NCI-H510A (cell line): ENCODE measurements at regions not wholly inside any gene's neighbourhood (a gene's known extent, or its start where the extent isn't known, plus 50 kb on each side); places are given as distances from the start of the nearest gene placed in this dataset.

Experiments used
- DNase-seq: peaks from one replicate; lab custom pipeline; 2025; lab: John Stamatoyannopoulos, UW

DNA sequence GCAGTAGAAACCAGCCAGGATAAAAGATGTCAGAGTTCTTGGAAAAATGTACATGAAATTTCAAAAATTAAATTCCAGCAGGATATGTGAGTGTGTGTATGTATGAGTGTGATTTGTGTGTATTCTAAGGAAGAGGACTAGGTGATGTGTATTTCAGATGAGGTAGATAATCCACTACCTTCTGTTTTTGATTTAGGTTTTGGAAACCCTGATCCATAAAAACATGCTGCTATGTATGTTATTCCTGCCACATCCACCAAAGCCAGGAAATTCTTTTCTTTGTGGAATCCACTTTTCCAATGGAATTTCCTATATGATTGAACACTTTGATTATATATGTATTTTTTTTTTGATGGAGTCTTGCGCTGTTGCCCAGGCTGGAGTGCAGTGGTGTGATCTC is 276.9 kb downstream of the UQCRFS1 start:
- no peak for DNase-seq

DNA sequence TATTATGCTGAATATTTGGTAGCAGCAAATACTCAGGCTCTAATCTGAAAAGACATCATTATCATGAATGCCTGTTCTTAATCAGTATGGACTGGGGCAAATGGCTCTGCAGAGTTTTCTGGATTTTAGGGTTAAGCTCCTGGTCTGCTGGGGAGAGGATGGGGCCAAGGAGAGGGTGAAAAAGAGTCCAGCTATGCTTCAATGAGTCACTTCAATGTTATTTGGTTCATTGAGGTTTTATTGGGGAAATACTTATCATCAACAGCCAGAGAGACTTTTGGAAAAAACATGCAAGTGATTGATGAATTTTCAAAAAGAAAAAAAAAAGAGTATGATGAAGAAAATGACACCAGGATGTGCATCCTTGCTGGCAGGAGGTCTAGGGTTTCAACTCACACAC is 278.3 kb downstream of the UQCRFS1 start:
- no peak for DNase-seq

DNA sequence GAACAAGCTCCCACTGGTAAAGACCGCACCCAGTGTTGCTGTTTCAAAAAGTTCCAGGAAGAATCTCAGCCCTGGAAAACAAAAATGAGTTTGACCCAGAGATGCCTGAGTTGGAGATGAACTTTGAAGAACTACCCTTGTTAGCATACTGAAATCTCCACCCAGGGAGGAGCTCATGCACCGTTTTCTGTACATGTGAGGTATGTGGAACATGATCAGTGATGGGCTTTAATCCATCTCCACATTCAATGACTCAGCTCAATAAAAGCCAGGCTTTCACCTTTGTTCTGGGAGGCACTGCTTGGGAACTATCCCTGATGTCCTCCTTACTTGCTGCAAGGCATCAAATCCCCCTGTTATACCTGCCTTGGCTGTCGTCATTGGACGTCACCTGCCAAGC is 279.9 kb downstream of the UQCRFS1 start:
- DNase-seq = no peak

DNA sequence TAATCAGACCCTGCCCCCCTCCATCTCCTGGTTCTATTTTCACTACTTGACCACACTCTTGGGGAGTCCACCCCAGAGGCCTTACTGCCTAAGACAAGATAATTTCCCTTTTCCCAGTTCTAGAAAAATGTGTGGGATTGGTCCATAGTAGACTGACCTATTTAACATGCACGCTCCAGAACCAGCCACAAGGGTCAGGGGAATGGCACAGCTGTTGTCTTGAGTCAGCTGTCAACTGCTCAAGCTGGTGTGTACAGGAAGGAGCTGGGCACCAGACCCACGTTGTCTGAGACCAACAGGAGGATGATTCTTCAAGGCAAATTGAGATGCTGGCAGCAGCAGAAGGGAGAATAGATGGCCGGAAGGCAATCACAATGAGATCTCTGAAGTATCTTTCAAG is 280.5 kb downstream of the UQCRFS1 start:
- DNase-seq = no peak

DNA sequence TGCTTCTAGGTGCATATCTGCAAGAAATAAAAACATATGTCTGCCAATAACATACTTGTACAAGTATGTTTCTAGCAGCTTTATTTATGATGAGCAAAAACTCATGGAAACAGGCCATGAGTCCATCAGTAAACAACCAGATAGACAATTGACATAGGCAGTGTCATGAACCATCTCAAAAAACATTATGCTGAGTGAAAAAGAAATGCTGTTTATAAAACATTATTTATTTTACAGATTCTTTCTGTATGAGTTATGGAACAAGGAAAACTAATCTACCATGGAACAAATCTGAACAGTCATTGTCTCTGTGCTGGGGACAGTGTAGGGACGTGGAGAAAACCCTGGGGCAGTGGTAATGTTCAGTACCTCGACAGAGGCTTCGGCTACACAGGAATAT is 283.9 kb downstream of the UQCRFS1 start:
- no peak for DNase-seq

DNA sequence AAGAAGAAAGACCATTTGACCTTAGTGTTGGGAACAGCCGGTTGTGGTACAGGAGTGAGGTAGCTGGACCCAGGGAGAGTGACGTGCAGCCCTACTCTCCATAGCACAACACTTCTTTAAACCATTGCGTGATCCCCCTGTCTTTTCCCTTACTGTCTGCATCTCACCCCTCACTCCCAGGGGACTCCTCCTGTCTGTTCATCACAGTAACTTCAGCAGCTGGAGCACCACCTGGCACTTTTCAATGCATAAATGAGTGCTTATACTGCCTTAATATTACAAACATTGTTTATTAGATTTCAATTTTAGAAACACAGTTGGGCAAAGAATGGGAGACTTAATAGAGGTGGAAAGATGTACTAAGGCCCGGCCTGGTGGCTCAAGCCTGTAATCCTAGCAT is 285.5 kb downstream of the UQCRFS1 start:
- DNase-seq = no peak

DNA sequence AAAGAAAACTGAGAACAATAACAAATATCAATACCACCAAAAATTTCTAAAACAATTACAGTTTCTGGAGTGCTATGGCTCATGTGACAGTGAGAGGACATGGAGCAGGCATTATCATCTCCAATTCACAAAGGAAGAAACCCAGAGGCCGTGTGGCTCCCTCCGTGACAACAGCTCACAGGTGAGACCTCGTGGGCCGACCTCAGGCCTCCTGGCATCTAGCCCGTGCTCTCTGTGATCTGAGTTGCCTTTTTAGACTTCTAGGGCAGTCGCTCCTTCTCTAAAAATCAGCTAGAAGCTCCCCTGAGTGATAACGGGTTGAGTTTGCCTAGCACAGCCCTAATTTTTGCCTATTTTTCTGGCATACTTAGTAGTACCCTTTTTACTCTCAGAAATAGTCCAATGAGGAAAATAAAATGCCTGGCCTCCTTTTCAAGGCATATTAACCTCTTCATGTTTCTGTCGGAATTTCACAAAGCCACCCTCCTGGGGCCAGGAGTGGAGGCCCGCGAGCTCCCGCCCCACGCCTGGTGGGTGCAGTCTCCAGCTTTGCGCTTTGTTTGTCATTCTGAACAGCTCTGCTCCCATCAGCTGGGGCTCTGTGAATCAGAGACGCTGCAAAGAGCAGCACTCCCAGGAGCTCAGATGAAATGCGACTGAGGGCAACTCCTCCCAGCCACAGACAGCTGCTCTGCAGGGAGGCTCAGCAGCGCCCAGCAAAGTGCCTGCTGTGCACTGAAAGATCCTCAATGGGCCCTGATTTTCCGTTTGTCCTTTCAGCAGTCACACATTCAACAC is 292.5 kb downstream of the UQCRFS1 start:
- no peak for DNase-seq

DNA sequence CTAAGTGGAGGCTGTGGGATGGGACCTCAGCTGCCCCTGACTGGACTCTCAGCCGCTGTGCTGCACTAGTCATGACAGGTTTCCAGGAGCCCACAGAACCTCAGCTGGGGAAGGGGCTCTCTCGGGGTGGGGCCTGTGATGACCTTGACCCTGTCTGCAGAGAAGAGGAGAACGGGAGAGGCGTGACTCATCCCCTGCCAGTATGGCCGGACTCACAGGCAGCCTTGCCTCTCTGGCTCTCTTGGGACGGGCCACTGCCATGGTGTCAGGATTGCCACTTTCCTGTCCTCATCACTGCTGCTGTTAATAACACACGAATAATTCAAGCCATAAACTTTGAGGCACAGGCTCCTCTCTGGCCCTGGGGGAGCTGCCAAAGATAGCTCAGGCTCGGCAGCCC is 295.3 kb downstream of the UQCRFS1 start:
- no peak for DNase-seq

DNA sequence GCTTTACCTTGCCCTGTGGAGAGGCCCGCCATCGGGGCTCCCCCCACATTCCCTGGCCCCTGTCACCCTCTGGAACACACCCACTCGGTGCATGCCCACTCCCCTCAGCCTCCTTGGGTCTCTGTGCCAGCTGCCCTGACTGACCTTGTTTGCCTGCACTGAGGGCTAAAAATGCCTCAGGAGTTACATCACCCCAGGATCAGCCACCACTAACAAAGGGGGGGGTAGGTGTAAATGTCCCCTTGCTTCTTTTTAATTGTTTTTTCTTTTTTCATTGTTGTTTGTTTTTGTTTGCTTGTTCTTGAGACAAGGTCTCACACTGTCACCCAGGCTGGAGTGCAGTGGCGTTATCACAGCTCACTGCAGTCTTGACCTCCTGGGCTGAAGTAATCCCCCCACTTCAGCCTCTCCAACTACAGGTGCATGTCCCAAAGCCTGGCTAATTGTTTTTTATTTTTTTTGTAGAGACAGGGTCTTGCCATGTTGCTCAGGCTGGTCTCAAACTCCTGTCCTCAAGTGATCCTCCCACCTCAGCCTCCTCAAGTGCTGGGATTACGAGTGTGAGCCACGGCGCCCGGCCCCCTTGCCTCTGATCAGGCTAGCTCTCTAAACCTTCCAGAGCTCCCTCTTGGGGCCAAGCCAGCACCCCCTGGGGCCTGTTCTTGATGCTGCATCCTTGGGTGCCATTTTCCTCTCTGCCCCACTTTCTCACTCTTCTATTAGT is 297.1 kb downstream of the UQCRFS1 start:
- no peak for DNase-seq

DNA sequence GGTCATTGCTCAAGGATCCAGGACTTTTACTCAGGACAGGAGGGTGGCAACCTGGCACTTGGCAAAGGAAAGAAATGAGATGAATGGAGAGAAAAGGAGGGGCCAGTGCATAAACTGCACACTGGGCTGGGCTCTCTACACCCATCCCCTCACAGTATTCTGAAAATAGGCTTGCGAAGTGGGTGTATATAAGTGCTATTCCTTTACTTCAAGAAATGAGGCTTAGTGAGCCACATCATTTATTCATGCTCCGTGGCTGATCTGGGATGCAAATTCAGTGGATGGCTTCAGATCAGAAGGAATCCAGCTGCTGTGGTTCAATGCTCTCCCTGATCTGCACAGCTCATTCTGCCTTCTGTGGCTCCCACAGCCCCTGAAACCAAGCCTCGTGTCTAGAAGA is 297.7 kb downstream of the UQCRFS1 start:
- no peak for DNase-seq

DNA sequence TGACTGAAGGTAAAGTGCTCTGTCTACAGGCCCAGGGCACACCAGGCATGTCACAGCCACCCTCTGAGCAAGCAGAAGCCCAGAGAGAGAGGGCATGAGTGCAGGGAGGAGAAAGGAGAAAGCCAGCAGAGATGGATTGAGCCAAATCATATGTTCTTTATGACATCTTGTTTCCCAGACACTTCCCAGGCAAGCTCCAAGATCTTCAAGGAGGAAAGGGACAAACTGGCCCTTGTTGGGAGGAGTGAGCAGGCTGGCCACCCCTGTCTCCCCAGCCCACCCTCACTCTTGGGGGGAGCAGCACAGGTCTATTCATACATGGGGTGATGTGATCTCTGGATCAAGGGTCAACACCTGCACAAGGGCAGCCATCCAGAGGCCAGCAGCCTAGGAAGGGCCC is 298.8 kb downstream of the UQCRFS1 start:
- no peak for DNase-seq

DNA sequence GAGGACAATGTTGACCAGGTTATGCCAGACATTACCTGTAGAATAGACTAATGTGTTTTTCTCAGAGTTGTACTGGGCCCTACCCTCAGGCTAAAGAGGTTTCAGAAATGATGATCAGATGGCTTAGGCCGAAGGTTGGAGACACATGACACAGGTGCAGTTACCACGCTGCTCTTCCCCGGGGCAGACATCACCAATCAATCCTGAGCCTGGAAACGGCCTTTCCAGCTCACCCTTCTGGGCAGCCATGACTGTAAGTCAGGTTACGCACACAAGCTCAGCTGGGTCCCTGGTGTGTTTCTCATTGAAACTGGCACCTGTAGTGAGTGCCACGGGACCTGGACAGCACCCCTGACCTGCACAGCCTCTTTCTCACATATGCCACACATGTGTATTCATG is 299.3 kb downstream of the UQCRFS1 start:
- DNase-seq = no peak

DNA sequence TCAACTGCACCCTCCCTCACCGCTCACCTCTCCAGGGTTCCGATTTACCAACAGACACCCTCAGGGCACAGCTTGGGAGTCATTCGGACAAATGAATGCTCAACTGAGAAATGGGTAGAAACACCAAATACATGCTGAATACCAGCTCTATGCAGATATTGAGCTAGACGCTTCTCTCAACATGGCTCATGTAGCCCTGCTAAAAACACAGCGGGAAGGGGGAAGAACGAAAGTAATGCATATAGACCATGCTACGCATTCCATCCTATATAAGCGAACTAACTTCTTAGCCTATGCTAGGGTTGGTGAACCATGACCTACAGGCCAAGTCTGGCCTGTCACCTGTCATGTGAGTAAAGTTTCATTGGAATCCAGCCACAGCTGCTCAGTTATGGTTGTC is 304.0 kb downstream of the UQCRFS1 start:
- DNase-seq = no peak

DNA sequence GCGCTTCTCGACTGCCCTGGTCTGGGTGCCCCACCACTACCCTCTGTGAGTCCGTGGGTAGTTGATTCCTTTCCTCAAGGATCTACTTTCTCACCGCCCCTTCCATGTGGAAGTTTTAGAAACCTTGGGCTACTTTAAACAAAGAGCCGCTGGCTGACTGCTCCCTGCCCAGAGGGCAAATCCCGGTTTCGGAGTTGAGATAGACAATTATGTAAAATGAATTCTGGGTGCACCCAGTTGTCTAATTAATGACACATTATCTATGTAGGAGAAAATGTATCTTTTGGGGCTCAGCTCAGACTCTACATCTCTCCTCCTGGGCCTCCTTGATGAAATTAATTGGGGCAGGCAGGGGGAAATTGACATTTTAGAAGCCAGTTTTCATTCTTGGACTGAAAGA is 305.4 kb downstream of the UQCRFS1 start:
- DNase-seq = no peak

DNA sequence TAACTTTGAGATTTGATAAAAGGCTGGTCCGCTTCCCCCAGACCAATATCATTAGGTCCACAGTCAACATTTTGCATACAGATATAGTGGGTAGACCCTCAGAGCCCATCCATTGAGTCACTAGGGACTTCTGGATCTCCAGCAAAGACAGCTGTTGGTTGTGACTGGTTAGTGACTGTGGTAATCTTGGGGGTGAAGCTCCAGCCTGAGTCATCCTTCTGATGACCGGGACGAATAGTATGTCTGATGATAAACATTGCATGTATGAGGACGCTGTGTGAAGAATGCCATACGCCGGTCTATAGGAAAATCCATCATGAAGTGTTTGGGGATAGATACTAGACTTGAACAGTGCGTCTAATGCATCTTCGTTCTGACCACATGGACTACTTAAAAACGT is 307.0 kb downstream of the UQCRFS1 start:
- no peak for DNase-seq

DNA sequence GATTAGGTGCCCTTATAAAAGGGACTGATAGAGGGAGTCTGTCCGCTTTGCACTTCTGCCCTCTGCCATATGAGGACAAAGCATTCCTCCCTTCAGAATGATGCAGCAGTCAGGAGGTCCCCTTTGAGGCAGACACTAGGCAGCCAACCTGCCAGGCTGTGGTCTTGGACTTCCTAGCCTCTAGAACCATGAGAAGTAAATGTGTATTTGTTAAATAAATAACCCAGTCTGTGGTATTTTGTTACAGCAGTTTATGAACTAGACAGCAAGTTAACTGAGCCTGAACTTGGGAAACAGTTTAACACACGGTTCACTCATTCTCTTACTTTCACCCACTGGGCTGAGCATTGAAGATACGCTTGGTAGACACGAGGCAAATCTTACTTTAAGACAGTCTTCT is 313.2 kb downstream of the UQCRFS1 start:
- no peak for DNase-seq

DNA sequence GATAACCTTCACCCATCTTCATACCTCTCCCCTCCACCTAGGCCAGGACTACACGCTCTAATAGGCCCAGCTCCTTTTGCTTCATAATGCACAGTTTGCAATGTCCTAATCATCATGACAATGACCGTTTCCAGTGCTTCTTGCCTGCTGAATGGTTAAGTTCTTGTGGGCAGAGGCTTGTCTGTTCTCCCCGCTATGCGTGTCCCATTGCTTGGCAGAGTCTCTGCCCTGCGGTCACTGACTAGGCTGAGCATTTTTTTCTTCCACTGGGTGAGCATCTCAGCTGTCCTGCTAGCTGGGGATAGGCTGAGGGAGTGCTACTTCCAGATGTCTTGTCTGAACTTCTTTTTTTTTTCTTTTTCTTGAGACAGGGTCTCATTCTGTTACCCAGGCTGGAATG is 314.7 kb downstream of the UQCRFS1 start:
- DNase-seq = no peak

DNA sequence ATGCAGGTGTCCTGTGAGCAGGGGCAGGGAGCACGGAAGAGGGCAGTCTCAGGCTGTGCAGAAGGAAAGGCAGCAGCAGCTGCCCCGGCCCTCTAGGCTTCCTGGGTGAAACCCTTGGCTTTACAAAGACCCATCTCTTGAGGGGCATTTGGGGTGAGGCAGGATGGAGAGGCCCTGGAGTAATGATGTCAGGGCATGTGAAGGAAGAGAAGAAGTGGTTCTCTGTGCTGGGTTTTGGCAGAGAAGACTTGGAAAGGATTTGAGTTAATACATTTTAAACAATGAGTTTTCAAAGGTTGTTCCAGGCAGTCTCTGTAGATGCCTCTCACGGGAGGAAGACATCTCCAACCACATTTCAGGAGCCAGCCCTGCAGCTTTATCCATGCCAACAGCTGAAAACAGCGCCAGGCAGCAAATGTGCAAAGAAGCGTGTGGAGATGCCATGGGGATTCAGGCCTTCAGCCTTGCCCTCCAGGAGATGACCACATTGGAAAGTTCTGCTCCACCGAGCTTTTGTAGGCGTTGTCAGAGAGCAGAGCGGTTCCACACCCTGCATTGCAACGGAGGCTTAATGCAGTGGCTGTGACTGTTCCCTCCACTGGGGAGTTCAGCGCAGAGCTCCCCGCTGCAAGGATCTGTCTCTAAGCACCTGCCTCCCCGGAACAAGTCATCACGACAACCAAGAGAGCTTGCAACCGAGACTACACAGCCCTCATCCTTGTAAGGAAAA is 322.8 kb downstream of the UQCRFS1 start:
- DNase-seq = no peak

DNA sequence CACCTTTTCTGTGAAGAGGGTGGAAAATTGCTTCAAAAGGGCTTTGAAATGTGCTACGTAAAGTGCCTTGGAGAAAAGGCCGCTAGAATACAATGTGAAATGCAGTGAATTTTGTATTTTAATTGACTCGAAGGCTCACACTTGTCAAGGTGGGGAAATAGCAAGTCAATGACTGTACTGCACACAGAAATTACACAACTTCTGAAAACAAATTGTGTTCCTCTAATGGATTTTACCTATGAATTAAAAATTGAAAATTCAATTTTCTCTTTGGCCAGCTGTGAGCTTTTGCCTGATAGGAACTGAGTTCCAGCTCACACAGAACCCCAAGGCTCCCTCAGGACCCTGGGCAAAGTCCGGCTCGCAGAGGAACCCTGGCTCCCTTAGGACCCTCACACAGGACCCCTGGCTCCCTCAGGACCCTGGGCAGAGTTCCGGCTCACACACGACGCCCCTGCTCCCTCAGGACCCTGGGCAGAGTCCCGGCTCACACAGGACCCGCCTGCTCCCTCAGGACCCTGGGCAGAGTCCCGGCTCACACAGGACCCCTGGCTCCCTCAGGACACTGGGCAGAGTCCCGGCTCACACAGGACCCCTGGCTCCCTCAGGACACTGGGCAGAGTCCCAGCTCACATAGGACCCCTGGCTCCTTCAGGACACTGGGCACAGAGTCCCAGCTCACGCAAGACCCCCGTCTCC is 324.9 kb downstream of the UQCRFS1 start:
- no peak for DNase-seq

DNA sequence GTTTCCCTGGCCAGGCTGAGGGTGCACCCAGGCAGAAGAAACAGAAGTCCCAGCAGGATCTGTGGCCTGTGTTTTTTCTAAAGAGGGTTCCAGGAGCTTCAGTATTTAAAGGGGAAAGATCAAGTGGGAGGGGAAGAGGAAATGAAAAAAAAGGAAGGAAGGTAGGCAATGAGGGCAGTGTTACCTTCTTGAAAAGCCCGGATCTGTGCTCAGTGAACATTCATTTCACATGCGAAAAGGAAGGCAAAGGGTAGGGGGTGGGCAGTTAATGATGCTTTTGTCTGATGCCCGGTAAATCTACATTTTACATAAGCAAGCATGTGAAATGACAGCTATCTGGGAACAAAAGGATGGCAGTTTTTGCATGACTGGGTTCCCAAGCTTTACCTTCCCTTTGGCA is 326.2 kb downstream of the UQCRFS1 start:
- DNase-seq = no peak

DNA sequence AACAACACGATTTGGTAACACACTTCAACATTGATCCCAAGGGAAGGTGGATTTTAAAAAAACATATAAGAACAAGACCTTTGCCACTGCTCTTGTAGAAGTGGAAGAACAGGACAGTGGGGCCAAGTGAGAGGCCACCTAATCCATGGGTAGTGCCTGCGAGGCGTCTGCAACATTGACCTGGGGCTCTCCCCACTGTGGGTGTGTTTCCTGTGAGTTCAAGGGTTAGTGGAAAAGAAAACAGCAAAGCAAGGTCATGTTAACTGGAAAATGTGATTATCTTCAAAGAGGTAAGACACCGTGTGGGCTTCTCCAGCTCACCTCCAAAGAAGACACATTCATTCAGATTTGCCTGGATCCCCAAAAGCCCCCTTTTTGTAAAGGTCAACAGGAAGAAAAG is 327.0 kb downstream of the UQCRFS1 start:
- no peak for DNase-seq

DNA sequence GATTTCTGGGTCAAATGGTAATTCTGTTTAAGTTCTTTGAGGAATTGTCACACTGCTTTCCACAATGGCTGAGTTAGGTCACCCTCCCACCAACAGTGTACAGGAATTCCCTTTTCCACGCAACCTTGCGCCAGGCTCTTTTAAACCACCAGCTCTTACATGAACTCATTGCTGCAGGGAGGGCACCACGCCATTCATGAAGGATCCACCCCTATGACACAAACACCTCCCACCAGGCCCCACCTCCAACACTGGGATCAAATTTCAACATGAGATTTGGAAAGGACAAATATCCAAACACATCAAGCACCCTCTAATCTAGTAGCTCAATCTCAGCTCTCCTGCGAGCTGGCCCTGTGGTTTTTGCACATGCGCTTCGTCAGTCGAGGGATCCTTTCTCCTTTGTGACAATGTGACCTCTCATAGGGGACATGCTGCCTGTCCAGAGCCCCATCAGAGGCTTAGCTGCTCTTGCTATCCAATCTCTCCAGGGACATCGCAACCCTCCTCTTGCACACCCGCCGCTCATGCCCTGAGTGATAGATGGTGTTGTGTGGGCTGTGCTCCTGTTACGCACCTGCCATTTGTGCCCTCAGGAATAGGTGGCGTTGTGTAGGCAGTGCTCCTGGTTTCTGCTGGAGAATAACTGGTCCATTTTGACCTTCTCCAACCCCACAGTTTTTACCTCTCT is 328.0 kb downstream of the UQCRFS1 start:
- DNase-seq = no peak
